ENCODE measurements at regions not wholly inside any gene's neighbourhood (a gene's known extent, or its start where the extent isn't known, plus 50 kb on each side); places are given as distances from the start of the nearest gene placed in this dataset.

GRCh38 chr3:177916461-177916860 lies 619.8 kb upstream of the KCNMB2 start:
- H3K27ac ChIP-seq (ENCODE audit: insufficient read depth, low read depth, low read length), result no peak overlapping the region
- CTCF ChIA-PET, result no interaction called here
- DNase-seq (ENCODE audit: low read depth, low spot score) (no peak), FAIRE-seq (no peak)
- H3K36me3 ChIP-seq (ENCODE audit: control insufficient read depth in 2 of 2, extremely low read depth in 1 of 2, insufficient read depth in 2 of 2, low read length in 2 of 2), result no peaks in the 10 kb centered on the region
- POLR2A ChIA-PET, result no interaction called here
- no peaks in the 10 kb centered on the region for H3K79me2 ChIP-seq (ENCODE audit: control insufficient read depth, insufficient read depth, low read length)
- no peaks in the 10 kb centered on the region for H3K9me1 ChIP-seq (replicated peaks; ENCODE audit: control insufficient read depth, extremely low read depth, insufficient read depth, low read length)
- no peaks in the 10 kb centered on the region for H3K9me3 ChIP-seq (replicated peaks; ENCODE audit: control insufficient read depth, insufficient read depth, low read length)
- no peak for TF ChIP-seq EZH2 (IDR thresholded peaks at IDR 0.05; ENCODE audit: borderline replicate concordance, low read depth, low read length, severe bottlenecking)
- no peak for TF ChIP-seq CTCF (IDR thresholded peaks at IDR 0.05; ENCODE audit: extremely low read depth in 1 of 2, insufficient read depth in 1 of 2, low read depth in 1 of 2, low read length in 2 of 2)
- no peak for TF ChIP-seq JUN (IDR thresholded peaks at IDR 0.05; ENCODE audit: borderline replicate concordance, insufficient read depth, insufficient read length, low read depth)
- TF ChIP-seq MAX (IDR thresholded peaks at IDR 0.05; ENCODE audit: insufficient read depth, insufficient read length), result no peak
- TF ChIP-seq POLR2AphosphoS5 (IDR thresholded peaks at IDR 0.05; ENCODE audit: insufficient read depth, low read depth, low read length), result no peak
- no peak for TF ChIP-seq MYC (IDR thresholded peaks at IDR 0.05; ENCODE audit: low read depth, low read length)
- no peak for TF ChIP-seq FOS (IDR thresholded peaks at IDR 0.05; ENCODE audit: borderline replicate concordance, insufficient read depth, low read length)
- no peak for TF ChIP-seq GATA2 (IDR thresholded peaks at IDR 0.05; ENCODE audit: insufficient read depth, insufficient read length, low read depth, low read length)
- no peak for TF ChIP-seq POLR2A (IDR thresholded peaks at IDR 0.05; ENCODE audit: low read depth, low read length)
- dilution Hi-C loops (cut with MboI; ENCODE audit: extremely low pct_ligation_motif_present, low sequenced_read_pairs) (no loop called here), intact Hi-C loops (cut with micrococcal nuclease) (no loop called here)
- no TSS peak for BruUV-seq (replicated peaks)
- H2AFZ ChIP-seq (ENCODE audit: low read depth, low read length), result no peak overlapping the region
- H3K4me1 ChIP-seq (ENCODE audit: control insufficient read depth, extremely low read depth, insufficient read depth, low read length), result no peaks in the 10 kb centered on the region
- no peak overlapping the region for H3K4me2 ChIP-seq (ENCODE audit: insufficient read depth, low read length)
- no peak overlapping the region for H3K9ac ChIP-seq (replicated peaks; ENCODE audit: extremely low read depth, insufficient read depth, low read length)
- no peak overlapping the region for H3K4me3 ChIP-seq (replicated peaks in 1 of 3; ENCODE audit: insufficient read depth in 1 of 3, low read depth in 1 of 3, low read length in 3 of 3)
- H4K20me1 ChIP-seq (replicated peaks; ENCODE audit: control insufficient read depth, extremely low read depth, insufficient read depth, low read length), result no peaks in the 10 kb centered on the region
- no peaks in the 10 kb centered on the region for H3K27me3 ChIP-seq (ENCODE audit: control insufficient read depth in 2 of 2, insufficient read depth in 2 of 2, low read length in 2 of 2)
